ENCODE measurements at regions not wholly inside any gene's neighbourhood (a gene's known extent, or its start where the extent isn't known, plus 50 kb on each side); places are given as distances from the start of the nearest gene placed in this dataset.

GRCh38 chr11:116537709-116538108 lies 235.1 kb downstream of the BUD13 start:
- TF ChIP-seq CTCF (IDR thresholded peaks at IDR 0.05) (no peak), POLR2A (IDR thresholded peaks at IDR 0.05) (no peak)
